Gastroesophageal sphincter (tissue), 3 donors: ENCODE measurements at regions not wholly inside any gene's neighbourhood (a gene's known extent, or its start where the extent isn't known, plus 50 kb on each side); places are given as distances from the start of the nearest gene placed in this dataset.

Experiments used
- CTCF ChIP-seq, 4 experiments: fragments of 200-600 bp in 2 of 4; fragments of 450-650 bp in 2 of 4; sonication (generic) in 1 of 4; IDR thresholded peaks; one replicate each; pipeline ENCODE4 v1.5.1; 2017 to 2019; ENCODE audit warnings: antibody characterized with exemption in 4 of 4, mild to moderate bottlenecking in 2 of 4, moderate library complexity in 2 of 4
- EP300 ChIP-seq: sonication (generic); formaldehyde crosslinking; IDR thresholded peaks from one replicate; pipeline ENCODE4 v1.6.1; 2017; ENCODE audit warnings: antibody characterized with exemption, mild to moderate bottlenecking
- POLR2A ChIP-seq, 2 donors: fragments of 450-650 bp; IDR thresholded peaks; one replicate each; pipeline ENCODE4 v1.6.1; 2017; ENCODE audit warnings: antibody characterized with exemption in 2 of 2, mild to moderate bottlenecking in 2 of 2, moderate library complexity in 1 of 2
- POLR2AphosphoS5 ChIP-seq: sonication (generic); formaldehyde crosslinking; IDR thresholded peaks from one replicate; pipeline ENCODE4 v1.6.1; 2017; ENCODE audit warnings: antibody characterized with exemption

- TF ChIP-seq POLR2AphosphoS5: no peak
- TF ChIP-seq POLR2A (IDR thresholded peaks at IDR 0.05): no peak
- no peak for TF ChIP-seq CTCF (IDR thresholded peaks at IDR 0.05)
- TF ChIP-seq EP300: no peak
Observed at GRCh38 chr12:131635491-131636122, 75.3 kb upstream of the SFSWAP start.
